ENCODE measurements at regions not wholly inside any gene's neighbourhood (a gene's known extent, or its start where the extent isn't known, plus 50 kb on each side); places are given as distances from the start of the nearest gene placed in this dataset.
A peak's percentile ranks its signal among the peaks of the same experiment; 100 is the strongest.

GRCh38 chr12:53825246-53826081, 73.7 kb upstream of the CISTR start (continued):
- 0 out of 2 replicates have a peak, but pooled peaks have one; percentile 46 for TF ChIP-seq ZSCAN29 (CRISPR knock-in tag; conservative IDR thresholded peaks at IDR 0.05)
- TF ChIP-seq TOE1 (CRISPR knock-in tag; IDR thresholded peaks at IDR 0.05) = peak; percentile 69; the same call in 1 of the 2 replicates
- peak; percentile 78 for TF ChIP-seq XRCC5 (optimal IDR thresholded peaks at IDR 0.05; ENCODE audit: low read length)
- no peak for TF ChIP-seq CREBL2 (CRISPR knock-in tag; IDR thresholded peaks at IDR 0.05; ENCODE audit: borderline replicate concordance)
- peak; percentile 95 for TF ChIP-seq GATAD2A (CRISPR knock-in tag; IDR thresholded peaks at IDR 0.05)
- TF ChIP-seq TMF1 (CRISPR knock-in tag; IDR thresholded peaks at IDR 0.05; ENCODE audit: low read depth) = no peak
- peak; percentile 62; the same call in 1 of the 2 replicates for TF ChIP-seq ZNF614 (CRISPR knock-in tag; IDR thresholded peaks at IDR 0.05; ENCODE audit: borderline replicate concordance)
- TF ChIP-seq NONO (IDR thresholded peaks at IDR 0.05) = no peak
- 0 out of 2 replicates have a peak, but pooled peaks have one; percentile 33 for TF ChIP-seq NONO (CRISPR knock-in tag; conservative IDR thresholded peaks at IDR 0.05)
- TF ChIP-seq HNF1B (CRISPR knock-in tag; IDR thresholded peaks at IDR 0.05) = peak; percentile 82
- peak; percentile 50 for TF ChIP-seq PHF5A (CRISPR knock-in tag; IDR thresholded peaks at IDR 0.05; ENCODE audit: low read depth, unreplicated experiment)
- 0 out of 2 replicates have a peak, but pooled peaks have one; percentile 43 for TF ChIP-seq RERE (CRISPR knock-in tag; IDR thresholded peaks at IDR 0.05; ENCODE audit: low read depth)
- TF ChIP-seq ZNF264 (CRISPR knock-in tag; IDR thresholded peaks at IDR 0.05) = 0 out of 2 replicates have a peak, but pooled peaks have one; percentile 43
- peak; percentile 97 for TF ChIP-seq PAXIP1 (CRISPR knock-in tag; conservative IDR thresholded peaks at IDR 0.05)
- TF ChIP-seq ZNF782 (CRISPR knock-in tag; IDR thresholded peaks at IDR 0.05; ENCODE audit: borderline replicate concordance) = no peak
- TF ChIP-seq ZNF382 (CRISPR knock-in tag; IDR thresholded peaks at IDR 0.05; ENCODE audit: borderline replicate concordance) = no peak

Measured in HepG2 (cell line).